Endothelial cell of umbilical vein (primary cell): ENCODE measurements at regions not wholly inside any gene's neighbourhood (a gene's known extent, or its start where the extent isn't known, plus 50 kb on each side); places are given as distances from the start of the nearest gene placed in this dataset.

Experiments
- BruUV-seq: library from RNA; stranded (reverse); fragments of 400-500 nt; replicated peaks from 2 replicates; lab custom pipeline; 2021; lab: Mats Ljungman, UMichigan
- CTCF ChIA-PET: fragments of 300-600, 350-600 bp; sonication (Branson Sonifier 250); formaldehyde crosslinking; loops from one replicate; lab custom pipeline; 2021; ENCODE audit warnings: antibody characterized with exemption, inconsistent platforms; lab: Charles Lee
- POLR2A ChIA-PET: fragments of 300-600, 350-600 bp; sonication (Branson Sonifier 250); formaldehyde crosslinking; loops from one replicate; lab custom pipeline; 2021; ENCODE audit warnings: antibody characterized with exemption, inconsistent platforms; lab: Charles Lee
- DNase-seq: peaks from one replicate; pipeline ENCODE4 v3.0.0-alpha.2; 2011; ENCODE audit warnings: low read depth, low spot score
- FAIRE-seq: peaks from 2 replicates; lab custom pipeline; 2011; peaks lifted over from hg19 to GRCh38; lab: Jason Lieb, UNC
- H2AFZ ChIP-seq: 2 replicates; pipeline ENCODE4 v1.6.0; 2012; ENCODE audit warnings: low read depth, low read length, control low read depth, inconsistent platforms
- H3K27ac ChIP-seq: 2 replicates; pipeline ENCODE4 v1.5.1; 2011; ENCODE audit warnings: low read depth, mild to moderate bottlenecking, control low read depth, low read length, moderate library complexity; ENCODE audit not compliant: insufficient read depth
- H3K27me3 ChIP-seq, 2 experiments: 2 replicates each; pipeline versions ENCODE4 v1.6.0 to v1.6.1; 2011; ENCODE audit warnings: low read length in 2 of 2, mixed read lengths in 1 of 2; ENCODE audit not compliant: control insufficient read depth in 2 of 2, insufficient read depth in 2 of 2
- H3K36me3 ChIP-seq, 2 experiments: 2 replicates in 1 of 2; 3 replicates in 1 of 2; pipeline ENCODE4 v1.5.1; 2011; ENCODE audit warnings: low read length in 2 of 2, mild to moderate bottlenecking in 1 of 2, moderate library complexity in 1 of 2; ENCODE audit not compliant: control insufficient read depth in 2 of 2, insufficient read depth in 2 of 2; ENCODE audit errors: extremely low read depth in 1 of 2
- H3K4me1 ChIP-seq: 3 replicates; pipeline ENCODE4 v1.5.1; 2011; ENCODE audit warnings: mild to moderate bottlenecking, low read length; ENCODE audit not compliant: control insufficient read depth, insufficient read depth; ENCODE audit errors: extremely low read depth
- H3K4me2 ChIP-seq: 2 replicates; pipeline ENCODE4 v1.6.1; 2011; ENCODE audit warnings: low read length, control low read depth, mixed read lengths; ENCODE audit not compliant: insufficient read depth
- H3K4me3 ChIP-seq, 3 experiments: fragments of 200-600 bp in 1 of 3; sonication (generic), shearing (Covaris generic) in 1 of 3; replicated peaks in 1 of 3; 2 replicates each; pipeline ENCODE4 v1.5.1; 2011 to 2016; ENCODE audit warnings: control low read depth in 3 of 3, low read length in 3 of 3, mild to moderate bottlenecking in 2 of 3, inconsistent platforms in 1 of 3, low read depth in 1 of 3, moderate library complexity in 1 of 3; ENCODE audit not compliant: insufficient read depth in 1 of 3
- H3K79me2 ChIP-seq: 2 replicates; pipeline ENCODE4 v1.6.0; 2012; ENCODE audit warnings: low read length, inconsistent platforms; ENCODE audit not compliant: control insufficient read depth, insufficient read depth
- H3K9ac ChIP-seq: replicated peaks from 2 replicates; pipeline ENCODE3; 2011; ENCODE audit warnings: low read length, control low read depth; ENCODE audit not compliant: insufficient read depth; ENCODE audit errors: extremely low read depth
- H3K9me1 ChIP-seq: replicated peaks from 3 replicates; pipeline ENCODE4 v1.6.0; 2011; ENCODE audit warnings: mild to moderate bottlenecking, low read length; ENCODE audit not compliant: control insufficient read depth, insufficient read depth; ENCODE audit errors: extremely low read depth
- H3K9me3 ChIP-seq: replicated peaks from 2 replicates; pipeline ENCODE4 v1.5.1; 2012; ENCODE audit warnings: low read length, inconsistent platforms; ENCODE audit not compliant: control insufficient read depth, insufficient read depth
- H4K20me1 ChIP-seq: replicated peaks from 2 replicates; pipeline ENCODE3; 2011; ENCODE audit warnings: mild to moderate bottlenecking, low read length; ENCODE audit not compliant: control insufficient read depth, insufficient read depth; ENCODE audit errors: extremely low read depth
- EZH2 ChIP-seq: IDR thresholded peaks from 2 replicates; pipeline ENCODE4 v1.6.1; 2012; ENCODE audit warnings: borderline replicate concordance, low read depth, mild to moderate bottlenecking, moderate library complexity, low read length, inconsistent platforms; ENCODE audit not compliant: severe bottlenecking
- FOS ChIP-seq: IDR thresholded peaks from 2 replicates; pipeline ENCODE4 v1.6.1; 2011; ENCODE audit warnings: mild to moderate bottlenecking, low read length, moderate library complexity, borderline replicate concordance; ENCODE audit not compliant: insufficient read depth
- GATA2 ChIP-seq: IDR thresholded peaks from 2 replicates; pipeline ENCODE4 v1.7.0; 2011; ENCODE audit warnings: low read depth, mild to moderate bottlenecking, moderate library complexity, mixed read lengths, low read length; ENCODE audit not compliant: insufficient read length, insufficient read depth
- JUN ChIP-seq: IDR thresholded peaks from 2 replicates; pipeline ENCODE4 v1.6.1; 2011; ENCODE audit warnings: borderline replicate concordance, low read depth; ENCODE audit not compliant: insufficient read length, insufficient read depth
- MYC ChIP-seq: IDR thresholded peaks from one replicate; pipeline ENCODE4 v1.6.1; 2011; ENCODE audit warnings: mild to moderate bottlenecking, low read depth, low read length
- POLR2A ChIP-seq: IDR thresholded peaks from 2 replicates; pipeline ENCODE4 v1.6.1; 2012; ENCODE audit warnings: low read depth, mild to moderate bottlenecking, control low read depth, low read length
- POLR2AphosphoS5 ChIP-seq: IDR thresholded peaks from 2 replicates; pipeline ENCODE4 v1.6.1; 2012; ENCODE audit warnings: low read depth, mild to moderate bottlenecking, control low read depth, low read length, moderate library complexity; ENCODE audit not compliant: insufficient read depth
- dilution Hi-C: fragments of 300-500 bp; cut with MboI; formaldehyde crosslinking; loops from one replicate; pipeline ENCODE4 v1.15.0; 2019; ENCODE audit warnings: low sequenced_read_pairs; ENCODE audit not compliant: extremely low pct_ligation_motif_present
- intact Hi-C: fragments of 100-400 bp; cut with micrococcal nuclease; formaldehyde crosslinking; loops from one replicate; pipeline ENCODE4 v1.10.0; 2022
- TF ChIP-seq, protein P1 (sequence below): IDR thresholded peaks from 2 replicates; pipeline ENCODE4 v1.6.1; 2011; ENCODE audit not compliant: insufficient read depth, insufficient read length
- TF ChIP-seq, protein P2 (sequence below), 2 donors: IDR thresholded peaks; 1 replicate in 1 of 2; 2 replicates in 1 of 2; pipeline ENCODE4 v1.5.1; 2011; ENCODE audit warnings: low read length in 2 of 2, mild to moderate bottlenecking in 2 of 2, moderate library complexity in 2 of 2, control low read depth in 1 of 2, inconsistent platforms in 1 of 2, low read depth in 1 of 2; ENCODE audit not compliant: insufficient read depth in 1 of 2; ENCODE audit errors: extremely low read depth in 1 of 2

DNA sequence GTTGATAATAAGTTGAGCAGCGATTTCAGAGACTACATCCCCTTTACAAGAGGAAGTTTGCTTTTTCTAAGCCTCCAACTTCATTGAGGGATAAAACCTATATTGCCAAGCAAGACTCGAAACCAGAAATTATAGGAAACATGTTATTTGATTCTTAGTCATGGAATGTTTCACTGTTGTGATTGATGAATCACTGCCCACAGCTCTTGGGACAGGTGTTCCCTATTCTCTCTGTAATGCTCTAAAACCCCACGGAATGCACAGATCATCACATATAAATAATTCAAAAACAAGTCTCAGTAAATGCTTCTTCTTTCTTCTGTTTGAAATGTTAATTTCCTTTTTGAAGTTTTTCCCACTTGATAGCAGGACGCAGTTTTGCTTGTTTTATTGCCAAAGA lies 809.5 kb upstream of the GOT2 start:
- peak; percentile 83 for TF ChIP-seq FOS
- TF ChIP-seq MYC: no peak
- Histone ChIP-seq H4K20me1 (no peaks in the 10 kb centered on the region), H3K4me3 (no peak overlapping the region), H3K4me2 (no peak overlapping the region), H3K27ac (no peak overlapping the region), H3K27me3 (no peaks in the 10 kb centered on the region), H3K79me2 (no peaks in the 10 kb centered on the region), H3K9me3 (no peaks in the 10 kb centered on the region), H3K9ac (no peak overlapping the region), H2AFZ (no peak overlapping the region), H3K4me1 (peaks cover 4% of the 10 kb centered on the region), H3K36me3 (no peaks in the 10 kb centered on the region), H3K9me1 (no peaks in the 10 kb centered on the region)
- FAIRE-seq (no peak), DNase-seq (peak; percentile 42)
- POLR2A ChIA-PET: no interaction called here
- intact Hi-C loops: no loop called here
- BruUV-seq: no TSS peak
- CTCF ChIA-PET: interaction anchor here (1.2 kb wide), 1 partner anchor 90 kb away, joined by 5 read pairs; no protein-coding TSS in a partner anchor
- dilution Hi-C loops: no loop called here

DNA sequence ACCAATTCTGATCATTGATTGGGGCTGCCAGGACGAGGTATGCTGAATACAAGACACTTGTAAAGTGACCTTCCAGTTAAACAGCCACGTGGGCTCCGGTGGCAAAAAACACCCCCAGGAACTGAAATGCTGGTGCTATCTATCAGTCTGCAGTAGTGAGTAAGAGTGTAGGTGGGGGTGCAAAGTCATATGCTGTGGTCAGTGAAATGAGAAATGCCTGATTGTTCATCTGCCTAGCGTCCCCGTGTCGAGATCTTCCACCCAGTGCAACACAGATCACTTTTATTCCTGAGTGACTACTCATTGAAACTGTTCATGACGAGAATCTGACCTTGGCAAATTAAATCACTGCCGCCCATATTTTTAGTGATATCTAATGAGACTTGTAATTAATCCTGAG lies 806.5 kb upstream of the GOT2 start:
- no peak for TF ChIP-seq GATA2
- TF ChIP-seq JUN: no peak
- TF ChIP-seq, protein P1, sequence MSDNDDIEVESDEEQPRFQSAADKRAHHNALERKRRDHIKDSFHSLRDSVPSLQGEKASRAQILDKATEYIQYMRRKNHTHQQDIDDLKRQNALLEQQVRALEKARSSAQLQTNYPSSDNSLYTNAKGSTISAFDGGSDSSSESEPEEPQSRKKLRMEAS: no peak
- no peak for TF ChIP-seq POLR2AphosphoS5
- TF ChIP-seq FOS: no peak
- TF ChIP-seq, protein P2, sequence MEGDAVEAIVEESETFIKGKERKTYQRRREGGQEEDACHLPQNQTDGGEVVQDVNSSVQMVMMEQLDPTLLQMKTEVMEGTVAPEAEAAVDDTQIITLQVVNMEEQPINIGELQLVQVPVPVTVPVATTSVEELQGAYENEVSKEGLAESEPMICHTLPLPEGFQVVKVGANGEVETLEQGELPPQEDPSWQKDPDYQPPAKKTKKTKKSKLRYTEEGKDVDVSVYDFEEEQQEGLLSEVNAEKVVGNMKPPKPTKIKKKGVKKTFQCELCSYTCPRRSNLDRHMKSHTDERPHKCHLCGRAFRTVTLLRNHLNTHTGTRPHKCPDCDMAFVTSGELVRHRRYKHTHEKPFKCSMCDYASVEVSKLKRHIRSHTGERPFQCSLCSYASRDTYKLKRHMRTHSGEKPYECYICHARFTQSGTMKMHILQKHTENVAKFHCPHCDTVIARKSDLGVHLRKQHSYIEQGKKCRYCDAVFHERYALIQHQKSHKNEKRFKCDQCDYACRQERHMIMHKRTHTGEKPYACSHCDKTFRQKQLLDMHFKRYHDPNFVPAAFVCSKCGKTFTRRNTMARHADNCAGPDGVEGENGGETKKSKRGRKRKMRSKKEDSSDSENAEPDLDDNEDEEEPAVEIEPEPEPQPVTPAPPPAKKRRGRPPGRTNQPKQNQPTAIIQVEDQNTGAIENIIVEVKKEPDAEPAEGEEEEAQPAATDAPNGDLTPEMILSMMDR (IDR thresholded peaks at IDR 0.05; ENCODE audit: extremely low read depth in 1 of 2, insufficient read depth in 1 of 2, low read depth in 1 of 2, low read length in 2 of 2): no peak
- no peak for TF ChIP-seq MYC
- no peak for TF ChIP-seq POLR2A
- no peak for TF ChIP-seq EZH2
- H3K4me3 ChIP-seq: no peak overlapping the region
- BruUV-seq: no TSS peak
- no peak for FAIRE-seq
- ChIA-PET CTCF (interaction anchor here (1.2 kb wide), 1 partner anchor 785 kb away, joined by 3 read pairs; no protein-coding TSS in a partner anchor), POLR2A (no interaction called here)
- no peaks in the 10 kb centered on the region for H3K27me3 ChIP-seq
- H3K9me1 ChIP-seq: no peaks in the 10 kb centered on the region
- no peak overlapping the region for H3K4me2 ChIP-seq
- dilution Hi-C loops (no loop called here), intact Hi-C loops (no loop called here)
- H3K36me3 ChIP-seq: no peaks in the 10 kb centered on the region
- H2AFZ ChIP-seq: no peak overlapping the region
- H4K20me1 ChIP-seq: no peaks in the 10 kb centered on the region
- no peaks in the 10 kb centered on the region for H3K9me3 ChIP-seq
- DNase-seq: no peak
- H3K27ac ChIP-seq: no peak overlapping the region
- H3K9ac ChIP-seq: no peak overlapping the region
- peaks cover 4% of the 10 kb centered on the region for H3K4me1 ChIP-seq
- no peaks in the 10 kb centered on the region for H3K79me2 ChIP-seq
